HG03354 (cell line): ENCODE measurements at regions not wholly inside any gene's neighbourhood (a gene's known extent, or its start where the extent isn't known, plus 50 kb on each side); places are given as distances from the start of the nearest gene placed in this dataset.
"Not testable (repeated sequence)": the region's sequence is repeated elsewhere in the genome, so short reads cannot be mapped to it uniquely, and the experiment has no call there.

Source experiments
- ATAC-seq: cut with Tn5 transposase; IDR thresholded peaks from one replicate; pipeline ENCODE4 v1.9.1; 2021; ENCODE audit warnings: mild to moderate bottlenecking; ENCODE audit not compliant: unreplicated experiment, poor library complexity, severe bottlenecking

GRCh38 chr1:187615853-187616735 lies 787.3 kb downstream of the PLA2G4A start:
- ATAC-seq = not testable (repeated sequence)

GRCh38 chr1:187616830-187617229 lies 788.1 kb downstream of the PLA2G4A start:
- ATAC-seq = not testable (repeated sequence)

GRCh38 chr1:187617776-187618175 lies 789.0 kb downstream of the PLA2G4A start:
- ATAC-seq = no peak

- ATAC-seq = no peak
These were observed 790.4 kb downstream of the PLA2G4A start for GRCh38 chr1:187619175-187619574.

GRCh38 chr1:187621951-187622350 lies 793.2 kb downstream of the PLA2G4A start:
- ATAC-seq = no peak

- ATAC-seq = no peak
These were observed 793.8 kb downstream of the PLA2G4A start for GRCh38 chr1:187622545-187622944.

GRCh38 chr1:187624812-187625545 lies 796.2 kb downstream of the PLA2G4A start:
- ATAC-seq = no peak

GRCh38 chr1:187626056-187626455 lies 797.3 kb downstream of the PLA2G4A start:
- ATAC-seq = no peak

GRCh38 chr1:187627516-187627915 lies 798.8 kb downstream of the PLA2G4A start:
- ATAC-seq = no peak

- no peak for ATAC-seq
These were observed 800.3 kb downstream of the PLA2G4A start for GRCh38 chr1:187629075-187629474.

- no peak for ATAC-seq
These were observed 802.1 kb downstream of the PLA2G4A start for GRCh38 chr1:187630653-187631380.

GRCh38 chr1:187631381-187631675 lies 802.6 kb downstream of the PLA2G4A start:
- no peak for ATAC-seq

- no peak for ATAC-seq
These were observed 803.2 kb downstream of the PLA2G4A start for GRCh38 chr1:187631984-187632383.

GRCh38 chr1:187634940-187635339 lies 806.2 kb downstream of the PLA2G4A start:
- ATAC-seq = no peak

- no peak for ATAC-seq
These were observed 810.1 kb downstream of the PLA2G4A start for GRCh38 chr1:187638733-187639434.

GRCh38 chr1:187641015-187641414 lies 812.3 kb downstream of the PLA2G4A start:
- no peak for ATAC-seq

- no peak for ATAC-seq
These were observed 812.7 kb downstream of the PLA2G4A start for GRCh38 chr1:187641463-187641862.

- ATAC-seq = no peak
These were observed 813.2 kb downstream of the PLA2G4A start for GRCh38 chr1:187641907-187642306.

GRCh38 chr1:187645651-187646050 lies 816.9 kb downstream of the PLA2G4A start:
- no peak for ATAC-seq

- no peak for ATAC-seq
These were observed 817.9 kb downstream of the PLA2G4A start for GRCh38 chr1:187646536-187647107.
